Prostate gland (tissue), 2 donors: ENCODE measurements at regions not wholly inside any gene's neighbourhood (a gene's known extent, or its start where the extent isn't known, plus 50 kb on each side); places are given as distances from the start of the nearest gene placed in this dataset.

Experiments
- CTCF ChIP-seq, 4 experiments: fragments of 200-600 bp in 2 of 4; fragments of 450-650 bp in 2 of 4; sonication (generic) in 2 of 4; IDR thresholded peaks; 1 replicate in 3 of 4; 2 replicates in 1 of 4; pipeline ENCODE4 v1.5.1; 2016 to 2019; ENCODE audit warnings: antibody characterized with exemption in 4 of 4, mild to moderate bottlenecking in 2 of 4, moderate library complexity in 2 of 4
- POLR2A ChIP-seq: fragments of 450-650 bp; IDR thresholded peaks from one replicate; pipeline ENCODE4 v1.6.1; 2016; ENCODE audit warnings: antibody characterized with exemption, mild to moderate bottlenecking

GRCh38 chr7:33804140-33804660, 101.1 kb upstream of the BMPER start:
- TF ChIP-seq CTCF (IDR thresholded peaks at IDR 0.05) = no peak
- TF ChIP-seq POLR2A = no peak
